Astrocyte (in vitro differentiated cells and primary cell): ENCODE measurements at regions not wholly inside any gene's neighbourhood (a gene's known extent, or its start where the extent isn't known, plus 50 kb on each side); places are given as distances from the start of the nearest gene placed in this dataset.

Experiments
- DNase-seq: peaks from one replicate; pipeline ENCODE4 v3.0.0-alpha.2; 2010; ENCODE audit warnings: low read depth
- FAIRE-seq: peaks from 2 replicates; lab custom pipeline; 2011; peaks lifted over from hg19 to GRCh38; lab: Jason Lieb, UNC
- H2AFZ ChIP-seq: 2 replicates; pipeline ENCODE4 v1.6.0; 2012; ENCODE audit warnings: low read depth, low read length, inconsistent platforms
- H3K27ac ChIP-seq: 2 replicates; pipeline ENCODE4 v1.5.1; 2011; ENCODE audit warnings: low read depth, low read length, inconsistent platforms
- H3K27me3 ChIP-seq: 2 replicates; pipeline ENCODE4 v1.6.0; 2011; ENCODE audit warnings: low read length, inconsistent platforms; ENCODE audit not compliant: insufficient read depth
- H3K36me3 ChIP-seq: 2 replicates; pipeline ENCODE4 v1.5.1; 2011; ENCODE audit warnings: low read length, inconsistent platforms; ENCODE audit not compliant: insufficient read depth
- H3K4me1 ChIP-seq: 2 replicates; pipeline ENCODE4 v1.5.1; 2011; ENCODE audit warnings: low read length, inconsistent platforms; ENCODE audit not compliant: insufficient read depth
- H3K4me2 ChIP-seq: 2 replicates; pipeline ENCODE4 v1.6.0; 2012; ENCODE audit warnings: low read length, inconsistent platforms
- H3K4me3 ChIP-seq: 2 replicates; pipeline ENCODE4 v1.5.1; 2011; ENCODE audit warnings: low read depth, mild to moderate bottlenecking, low read length, inconsistent platforms; ENCODE audit not compliant: insufficient read depth
- H3K79me2 ChIP-seq: 2 replicates; pipeline ENCODE4 v1.6.0; 2012; ENCODE audit warnings: mild to moderate bottlenecking, low read length, inconsistent platforms; ENCODE audit not compliant: insufficient read depth
- H3K9ac ChIP-seq: 2 replicates; pipeline ENCODE4 v1.6.0; 2012; ENCODE audit warnings: mild to moderate bottlenecking, low read length, inconsistent platforms
- H3K9me3 ChIP-seq: 2 replicates; pipeline ENCODE4 v1.5.1; 2012; ENCODE audit warnings: low read depth, mild to moderate bottlenecking, low read length, inconsistent platforms; ENCODE audit not compliant: insufficient read depth
- H4K20me1 ChIP-seq: 2 replicates; pipeline ENCODE4 v1.6.0; 2012; ENCODE audit warnings: low read length, inconsistent platforms; ENCODE audit not compliant: insufficient read depth
- H3K27ac Mint-ChIP-seq: one replicate; pipeline ENCODE4 v1.8.0; 2021; ENCODE audit warnings: mild to moderate bottlenecking, mixed read lengths; ENCODE audit not compliant: unreplicated experiment
- H3K27me3 Mint-ChIP-seq: one replicate; pipeline ENCODE4 v1.8.0; 2021; ENCODE audit warnings: low read depth, mixed read lengths; ENCODE audit not compliant: unreplicated experiment
- H3K36me3 Mint-ChIP-seq: one replicate; pipeline ENCODE4 v1.8.0; 2021; ENCODE audit warnings: low read depth, mixed read lengths; ENCODE audit not compliant: unreplicated experiment
- H3K4me1 Mint-ChIP-seq: one replicate; pipeline ENCODE4 v1.8.0; 2021; ENCODE audit warnings: low read depth, mixed read lengths; ENCODE audit not compliant: unreplicated experiment
- H3K4me3 Mint-ChIP-seq: one replicate; pipeline ENCODE4 v1.8.0; 2021; ENCODE audit warnings: mild to moderate bottlenecking, moderate library complexity, mixed read lengths; ENCODE audit not compliant: unreplicated experiment
- H3K9me3 Mint-ChIP-seq: one replicate; pipeline ENCODE4 v1.8.0; 2021; ENCODE audit warnings: mild to moderate bottlenecking, mixed read lengths; ENCODE audit not compliant: unreplicated experiment
- CTCF ChIP-seq: IDR thresholded peaks from 2 replicates; pipeline ENCODE4 v1.5.1; 2011; ENCODE audit warnings: low read depth, mild to moderate bottlenecking, inconsistent platforms, low read length, moderate library complexity; ENCODE audit not compliant: insufficient read depth
- EZH2 ChIP-seq: IDR thresholded peaks from 2 replicates; pipeline ENCODE4 v1.6.1; 2012; ENCODE audit warnings: mild to moderate bottlenecking, low read length, inconsistent platforms; ENCODE audit not compliant: insufficient read depth

GRCh38 chr2:22221006-22221405 is 1097.2 kb downstream of the TDRD15 start:
- H3K4me1 Mint-ChIP-seq, result no peaks in the 10 kb centered on the region
- FAIRE-seq (no peak), DNase-seq (no peak)
- Histone ChIP-seq H3K4me3 (no peak overlapping the region), H2AFZ (no peak overlapping the region), H3K79me2 (no peaks in the 10 kb centered on the region), H3K4me2 (no peak overlapping the region), H3K9me3 (no peaks in the 10 kb centered on the region), H3K4me1 (no peaks in the 10 kb centered on the region), H4K20me1 (no peaks in the 10 kb centered on the region), H3K27me3 (no peaks in the 10 kb centered on the region), H3K36me3 (no peaks in the 10 kb centered on the region), H3K9ac (no peak overlapping the region), H3K27ac (no peak overlapping the region)
- H3K27ac Mint-ChIP-seq, result no peak overlapping the region
- no peaks in the 10 kb centered on the region for H3K27me3 Mint-ChIP-seq
- H3K36me3 Mint-ChIP-seq, result no peaks in the 10 kb centered on the region
- TF ChIP-seq EZH2, result no peak
- no peak for TF ChIP-seq CTCF
- peaks cover 3% of the 10 kb centered on the region for H3K9me3 Mint-ChIP-seq
- no peak overlapping the region for H3K4me3 Mint-ChIP-seq

- Histone ChIP-seq H3K27ac (no peak overlapping the region), H3K4me2 (no peak overlapping the region), H3K27me3 (no peaks in the 10 kb centered on the region), H4K20me1 (no peaks in the 10 kb centered on the region), H3K9me3 (no peaks in the 10 kb centered on the region), H3K4me1 (no peaks in the 10 kb centered on the region), H2AFZ (no peak overlapping the region), H3K36me3 (no peaks in the 10 kb centered on the region), H3K4me3 (no peak overlapping the region), H3K9ac (no peak overlapping the region), H3K79me2 (no peaks in the 10 kb centered on the region)
- TF ChIP-seq EZH2, result no peak
- no peak for TF ChIP-seq CTCF
- Mint-ChIP-seq H3K36me3 (no peaks in the 10 kb centered on the region), H3K27me3 (no peaks in the 10 kb centered on the region), H3K4me3 (no peak overlapping the region), H3K4me1 (no peaks in the 10 kb centered on the region), H3K27ac (no peak overlapping the region), H3K9me3 (no peaks in the 10 kb centered on the region)
- no peak for DNase-seq
- FAIRE-seq, result no peak
These were observed 1115.2 kb downstream of the TDRD15 start for GRCh38 chr2:22238967-22239366.

- no peak overlapping the region for H3K4me3 ChIP-seq
- DNase-seq (no peak), FAIRE-seq (no peak)
- no peak overlapping the region for H2AFZ ChIP-seq
- no peaks in the 10 kb centered on the region for H4K20me1 ChIP-seq
- Mint-ChIP-seq H3K27me3 (no peaks in the 10 kb centered on the region), H3K4me3 (no peak overlapping the region), H3K36me3 (no peaks in the 10 kb centered on the region), H3K27ac (no peak overlapping the region), H3K9me3 (no peaks in the 10 kb centered on the region), H3K4me1 (no peaks in the 10 kb centered on the region)
- no peak overlapping the region for H3K4me2 ChIP-seq
- TF ChIP-seq EZH2 (no peak), CTCF (no peak)
- H3K27me3 ChIP-seq, result no peaks in the 10 kb centered on the region
- H3K4me1 ChIP-seq, result no peaks in the 10 kb centered on the region
- no peak overlapping the region for H3K9ac ChIP-seq
- H3K79me2 ChIP-seq, result no peaks in the 10 kb centered on the region
- H3K9me3 ChIP-seq, result no peaks in the 10 kb centered on the region
- H3K36me3 ChIP-seq, result no peaks in the 10 kb centered on the region
- H3K27ac ChIP-seq, result no peak overlapping the region
These were observed 1123.7 kb downstream of the TDRD15 start for GRCh38 chr2:22247466-22247865.
